Right lobe of liver (tissue), 4 donors: ENCODE measurements at regions not wholly inside any gene's neighbourhood (a gene's known extent, or its start where the extent isn't known, plus 50 kb on each side); places are given as distances from the start of the nearest gene placed in this dataset.

Source experiments
- CTCF ChIP-seq, 4 donors: fragments of 200-600 bp in 3 of 4; fragments of 450-650 bp in 1 of 4; IDR thresholded peaks; one replicate each; pipeline versions ENCODE4 v1.5.1 to v1.8.0; 2016 to 2022; ENCODE audit warnings: antibody characterized with exemption in 4 of 4, mild to moderate bottlenecking in 2 of 4
- POLR2A ChIP-seq: fragments of 450-650 bp; IDR thresholded peaks from one replicate; pipeline ENCODE4 v1.6.1; 2017; ENCODE audit warnings: antibody characterized with exemption, mild to moderate bottlenecking
- donor health status: DM: no; HTN: no; CAD: no.
- donor health status: DM: no; HTN: no; CAD: no.
- donor health status: DM: no; HTN: yes; CAD: no.

DNA sequence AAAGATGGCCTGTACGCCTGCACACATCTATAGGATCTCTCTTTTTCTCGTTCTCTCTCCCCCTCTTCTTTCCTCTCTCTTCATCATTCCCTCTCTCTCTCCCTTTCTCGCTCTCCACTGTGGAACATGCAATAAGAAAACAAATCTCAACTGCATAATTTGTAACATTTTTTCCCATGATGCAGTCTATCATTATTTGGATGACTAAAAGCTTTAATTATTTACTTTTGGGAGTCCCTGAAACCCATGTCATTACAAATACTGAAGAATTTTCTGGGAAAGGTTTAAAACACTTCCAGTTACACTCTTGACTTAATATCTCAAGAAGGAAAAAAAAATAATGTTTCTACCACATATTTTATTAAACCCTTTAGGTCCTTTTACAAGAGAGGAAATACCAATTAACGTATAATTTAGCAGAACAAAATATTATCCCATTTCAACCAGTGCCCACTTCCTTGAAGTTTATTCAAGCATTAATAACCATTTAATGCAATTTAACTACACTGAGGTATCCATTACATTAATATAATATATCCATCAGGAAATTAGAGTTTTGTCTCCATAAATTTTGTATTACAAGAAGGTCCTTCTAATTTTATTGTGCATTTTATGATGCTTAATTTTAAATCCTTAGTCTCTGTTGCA lies 1615.2 kb upstream of the ACVR2A start:
- TF ChIP-seq CTCF (IDR thresholded peaks at IDR 0.05) = no peak
- no peak for TF ChIP-seq POLR2A
